Thymus (tissue), 11 donors: ENCODE measurements at regions not wholly inside any gene's neighbourhood (a gene's known extent, or its start where the extent isn't known, plus 50 kb on each side); places are given as distances from the start of the nearest gene placed in this dataset.

Source experiments
- DNase-seq, 9 donors: peaks; one replicate each; pipeline ENCODE4 v3.0.0-alpha.2; 2013; ENCODE audit warnings: low spot score in 9 of 9, low read depth in 6 of 9, missing footprints in 1 of 9
- H3K27ac ChIP-seq, 2 donors: one replicate each; pipeline ENCODE4 v1.5.1; 2013; ENCODE audit warnings: control low read depth in 1 of 2, low read depth in 1 of 2, low read length in 1 of 2, mild to moderate bottlenecking in 1 of 2, moderate library complexity in 1 of 2
- H3K27me3 ChIP-seq, 2 donors: one replicate each; pipeline ENCODE4 v1.5.1; 2013; ENCODE audit warnings: low read length in 1 of 2; ENCODE audit not compliant: control insufficient read depth in 2 of 2, insufficient read depth in 1 of 2
- H3K36me3 ChIP-seq, 2 donors: one replicate each; pipeline ENCODE4 v1.5.1; 2013; ENCODE audit warnings: low read length in 1 of 2, mild to moderate bottlenecking in 1 of 2, moderate library complexity in 1 of 2; ENCODE audit not compliant: control insufficient read depth in 2 of 2, insufficient read depth in 2 of 2
- H3K4me1 ChIP-seq, 2 donors: one replicate each; pipeline ENCODE4 v1.5.1; 2013; ENCODE audit warnings: low read length in 2 of 2; ENCODE audit not compliant: control insufficient read depth in 2 of 2, insufficient read depth in 2 of 2
- H3K4me3 ChIP-seq, 2 donors: one replicate each; pipeline ENCODE4 v1.5.1; 2013; ENCODE audit warnings: low read length in 2 of 2, control low read depth in 1 of 2, mild to moderate bottlenecking in 1 of 2
- H3K9me3 ChIP-seq, 2 donors: one replicate each; pipeline ENCODE4 v1.5.1; 2013; ENCODE audit warnings: low read length in 1 of 2, mild to moderate bottlenecking in 1 of 2; ENCODE audit not compliant: control insufficient read depth in 2 of 2, insufficient read depth in 1 of 2
- WGBS: extraction: QIAGEN DNeasy Blood & Tissue Kit; methylation state at CpG from one replicate; pipeline ENCODE4 v1.1.7; 2013; 5-methylcytosine and 5-hydroxymethylcytosine counted together
- donor health status: healthy.

DNA sequence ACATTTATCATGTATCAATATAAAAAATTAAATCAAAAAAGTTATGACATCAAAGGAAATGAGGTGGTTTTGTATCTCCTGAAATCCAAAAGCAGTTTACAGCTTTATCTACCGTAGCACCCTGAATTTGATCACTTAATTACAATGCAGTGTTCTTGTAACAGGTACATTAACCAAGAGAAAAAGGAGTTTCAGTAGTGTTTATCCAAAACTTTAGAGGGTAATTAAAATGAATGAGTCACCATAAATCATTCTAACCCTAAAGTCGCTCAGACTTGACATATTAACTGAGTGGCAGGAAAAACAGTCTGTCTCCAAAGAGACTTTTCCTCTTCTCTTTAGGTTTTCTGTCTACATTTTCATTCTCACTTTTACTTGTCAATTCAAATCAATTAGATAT lies 907.6 kb upstream of the EPHA5 start:
- no peaks in the 10 kb centered on the region for H3K9me3 ChIP-seq
- no peak for DNase-seq
- no peaks in the 10 kb centered on the region for H3K4me1 ChIP-seq
- no peaks in the 10 kb centered on the region for H3K27me3 ChIP-seq
- H3K36me3 ChIP-seq, result no peaks in the 10 kb centered on the region
- no peak overlapping the region for H3K4me3 ChIP-seq
- no peak overlapping the region for H3K27ac ChIP-seq
- 9% methylated on average over 2 of the region's 2 CpGs for WGBS

GRCh38 chr4:66575008-66575696 lies 904.9 kb upstream of the EPHA5 start:
- Histone ChIP-seq H3K4me3 (no peak overlapping the region), H3K36me3 (no peaks in the 10 kb centered on the region), H3K27me3 (no peaks in the 10 kb centered on the region), H3K27ac (no peak overlapping the region), H3K4me1 (no peaks in the 10 kb centered on the region), H3K9me3 (no peaks in the 10 kb centered on the region)
- 95% methylated on average over 11 of the region's 11 CpGs for WGBS
- DNase-seq, result no peak

- Histone ChIP-seq H3K27ac (no peak overlapping the region), H3K4me1 (no peaks in the 10 kb centered on the region), H3K36me3 (no peaks in the 10 kb centered on the region), H3K4me3 (no peak overlapping the region), H3K9me3 (no peaks in the 10 kb centered on the region), H3K27me3 (no peaks in the 10 kb centered on the region)
- no peak for DNase-seq
- 95% methylated on average over 7 of the region's 7 CpGs for WGBS
Observed at GRCh38 chr4:66574145-66574978, 904.1 kb upstream of the EPHA5 start.

DNA sequence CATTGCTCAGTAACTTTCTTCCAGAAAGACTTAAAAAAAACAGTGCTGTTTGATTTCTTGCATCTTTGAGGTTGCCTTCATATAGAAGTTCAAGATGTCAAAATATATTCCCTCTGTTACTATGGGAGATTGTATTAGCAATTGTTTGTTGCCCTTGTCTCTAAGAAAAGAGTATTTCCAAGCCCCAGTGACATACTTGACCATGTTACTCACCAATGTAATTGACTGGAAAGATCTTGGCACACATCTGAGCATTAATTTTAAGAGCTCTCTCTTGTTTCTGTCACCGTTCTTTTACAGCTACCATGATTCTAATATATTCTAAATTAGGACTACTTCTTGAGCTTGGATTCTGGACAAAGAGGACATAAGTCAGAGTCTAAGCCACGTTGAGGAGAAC lies 902.7 kb upstream of the EPHA5 start:
- Histone ChIP-seq H3K27me3 (no peaks in the 10 kb centered on the region), H3K4me1 (no peaks in the 10 kb centered on the region), H3K4me3 (no peak overlapping the region), H3K36me3 (no peaks in the 10 kb centered on the region), H3K27ac (no peak overlapping the region), H3K9me3 (no peaks in the 10 kb centered on the region)
- DNase-seq, result no peak
- WGBS, result 72% methylated on average over 2 of the region's 2 CpGs

DNA sequence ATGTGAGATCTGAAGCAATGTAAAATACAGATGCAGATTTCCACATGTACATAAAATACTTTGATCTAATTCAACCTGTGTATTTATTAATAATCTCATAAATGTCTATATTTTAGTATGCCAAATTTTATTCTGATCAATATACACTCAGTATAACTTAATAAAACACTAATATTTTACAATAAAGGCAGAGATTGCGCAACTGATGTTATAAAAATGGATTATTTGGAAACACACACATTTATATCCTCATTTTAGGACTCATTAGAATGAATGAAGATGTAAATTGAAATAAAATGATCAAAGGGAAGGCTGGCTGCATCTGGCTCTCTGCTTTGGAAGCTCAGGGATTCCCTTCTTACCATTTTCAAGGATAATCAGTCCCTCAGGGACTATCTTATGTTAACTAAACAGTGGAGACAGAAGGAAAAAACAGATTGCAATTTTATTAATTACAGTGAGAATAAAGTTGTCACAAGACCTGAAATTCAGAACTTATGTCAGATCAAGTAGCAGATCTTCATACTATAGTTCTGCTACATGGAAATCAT lies 900.9 kb upstream of the EPHA5 start:
- 83% methylated on average over 1 of the region's 1 CpG for WGBS
- H3K36me3 ChIP-seq, result no peaks in the 10 kb centered on the region
- no peaks in the 10 kb centered on the region for H3K27me3 ChIP-seq
- DNase-seq, result no peak
- no peak overlapping the region for H3K27ac ChIP-seq
- H3K4me3 ChIP-seq, result no peak overlapping the region
- H3K9me3 ChIP-seq, result no peaks in the 10 kb centered on the region
- no peaks in the 10 kb centered on the region for H3K4me1 ChIP-seq

DNA sequence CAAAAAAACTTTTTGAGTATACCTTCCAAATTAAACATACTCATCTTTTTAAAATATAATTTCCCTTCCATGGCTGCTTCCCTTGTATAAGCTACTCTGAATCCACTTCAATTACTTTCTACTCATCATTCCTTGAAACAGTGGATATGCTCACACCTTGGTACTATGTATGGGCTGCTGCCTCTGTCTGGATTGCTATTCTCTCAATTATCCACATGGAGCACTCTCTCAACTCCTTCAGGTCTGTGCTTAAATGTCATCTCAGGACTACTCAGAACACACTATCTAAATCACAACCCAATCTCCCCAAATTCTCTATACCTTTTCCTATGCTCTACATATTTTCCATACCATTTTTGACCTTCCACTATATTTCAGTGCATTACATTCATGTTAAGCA lies 898.9 kb upstream of the EPHA5 start:
- no peak for DNase-seq
- no peak overlapping the region for H3K27ac ChIP-seq
- no peaks in the 10 kb centered on the region for H3K9me3 ChIP-seq

DNA sequence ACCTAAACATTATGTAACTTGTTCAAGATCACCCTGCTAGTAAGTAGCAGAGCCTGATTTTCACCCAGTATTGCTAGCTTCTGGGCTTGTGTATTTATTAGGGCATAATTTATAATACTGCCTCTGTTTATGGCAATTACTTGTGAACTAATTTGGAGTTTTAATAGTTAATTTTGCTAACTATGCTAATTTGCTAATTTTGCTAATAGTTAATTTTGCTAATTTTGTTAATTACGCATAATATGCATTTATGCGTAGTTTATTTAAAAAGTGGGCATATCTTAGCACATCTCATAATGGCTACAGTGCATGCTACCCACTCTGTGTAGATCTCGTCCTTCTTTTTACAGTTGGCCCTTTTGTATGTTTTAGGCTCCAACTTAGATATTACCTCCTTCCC lies 898.1 kb upstream of the EPHA5 start:
- 82% methylated on average over 3 of the region's 3 CpGs for WGBS
- no peaks in the 10 kb centered on the region for H3K36me3 ChIP-seq

More for the DNA sequence above, 898.9 kb upstream of the EPHA5 start:
- no peaks in the 10 kb centered on the region for H3K4me1 ChIP-seq
- no peaks in the 10 kb centered on the region for H3K36me3 ChIP-seq
- H3K27me3 ChIP-seq, result no peaks in the 10 kb centered on the region
- H3K4me3 ChIP-seq, result no peak overlapping the region

GRCh38 chr4:66568001-66568400 lies 897.7 kb upstream of the EPHA5 start:
- WGBS, result 97% methylated on average over 2 of the region's 2 CpGs
- no peaks in the 10 kb centered on the region for H3K9me3 ChIP-seq
- DNase-seq, result no peak
- H3K4me1 ChIP-seq, result no peaks in the 10 kb centered on the region
- no peak overlapping the region for H3K27ac ChIP-seq
- no peaks in the 10 kb centered on the region for H3K36me3 ChIP-seq
- H3K27me3 ChIP-seq, result no peaks in the 10 kb centered on the region
- no peak overlapping the region for H3K4me3 ChIP-seq

More for the DNA sequence above, 898.1 kb upstream of the EPHA5 start:
- H3K27ac ChIP-seq, result no peak overlapping the region
- no peak overlapping the region for H3K4me3 ChIP-seq
- H3K27me3 ChIP-seq, result no peaks in the 10 kb centered on the region
- no peaks in the 10 kb centered on the region for H3K9me3 ChIP-seq
- no peaks in the 10 kb centered on the region for H3K4me1 ChIP-seq
- no peak for DNase-seq

DNA sequence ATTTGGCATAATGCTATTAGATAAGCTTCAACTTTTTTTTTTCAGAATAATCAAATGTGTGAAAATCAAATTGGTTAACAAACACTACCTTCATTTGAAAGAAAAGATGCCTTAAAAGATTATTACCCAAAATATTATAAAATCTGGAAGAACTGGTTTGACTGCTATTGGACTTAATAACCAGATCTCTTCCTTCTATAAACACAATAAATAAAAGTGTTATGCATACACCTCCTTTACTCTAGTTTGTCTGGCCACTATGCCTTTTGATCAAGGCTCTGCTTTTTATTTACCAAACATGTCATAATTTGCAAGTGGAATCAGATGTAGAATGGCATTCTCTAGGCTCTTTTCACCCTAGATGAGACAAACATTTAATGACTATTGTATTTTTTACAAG lies 897.3 kb upstream of the EPHA5 start:
- Histone ChIP-seq H3K9me3 (no peaks in the 10 kb centered on the region), H3K27ac (no peak overlapping the region), H3K36me3 (no peaks in the 10 kb centered on the region), H3K4me1 (no peaks in the 10 kb centered on the region), H3K27me3 (no peaks in the 10 kb centered on the region), H3K4me3 (no peak overlapping the region)
- no peak for DNase-seq
